H1 (cell line): ENCODE measurements at regions not wholly inside any gene's neighbourhood (a gene's known extent, or its start where the extent isn't known, plus 50 kb on each side); places are given as distances from the start of the nearest gene placed in this dataset.

Source experiments
- CTCF ChIA-PET: fragments of 300-600 bp; sonication (Branson Sonifier 250); formaldehyde crosslinking; loops from one replicate; lab custom pipeline; 2021; ENCODE audit not compliant: partially characterized antibody; lab: Charles Lee
- POLR2A ChIA-PET: fragments of 300-600 bp; sonication (Branson Sonifier 250); formaldehyde crosslinking; loops from one replicate; lab custom pipeline; 2021; ENCODE audit warnings: inconsistent platforms; ENCODE audit not compliant: partially characterized antibody; lab: Charles Lee
- DNase-seq, 2 experiments: peaks; one replicate each; pipeline versions ENCODE4 v3.0.0 to v3.0.0-alpha.2; 2010 to 2022; ENCODE audit warnings: low spot score in 2 of 2, low read depth in 1 of 2, mixed read lengths in 1 of 2
- FAIRE-seq: peaks from 2 replicates; lab custom pipeline; 2011; peaks lifted over from hg19 to GRCh38; lab: Jason Lieb, UNC
- H2AFZ ChIP-seq: 2 replicates; pipeline ENCODE4 v1.8.1; 2012; ENCODE audit warnings: low read length, inconsistent platforms
- H2AK5ac ChIP-seq: 2 replicates; pipeline ENCODE4 v1.6.1; 2013; ENCODE audit warnings: low read depth, low read length
- H2BK120ac ChIP-seq: replicated peaks from 2 replicates; pipeline ENCODE3; 2013; ENCODE audit warnings: low read depth, low read length, inconsistent platforms
- H2BK12ac ChIP-seq: 2 replicates; pipeline ENCODE4 v1.6.1; 2013; ENCODE audit warnings: low read depth, low read length
- H2BK15ac ChIP-seq: 2 replicates; pipeline ENCODE4 v1.6.1; 2013; ENCODE audit warnings: low read length
- H2BK20ac ChIP-seq: 2 replicates; pipeline ENCODE4 v1.6.1; 2013; ENCODE audit warnings: low read length
- H2BK5ac ChIP-seq: 2 replicates; pipeline ENCODE4 v1.6.1; 2013; ENCODE audit warnings: low read depth, low read length
- H3K14ac ChIP-seq: 2 replicates; pipeline ENCODE4 v1.6.1; 2013; ENCODE audit warnings: inconsistent platforms; ENCODE audit not compliant: insufficient read length
- H3K18ac ChIP-seq: 2 replicates; pipeline ENCODE4 v1.6.1; 2013; ENCODE audit warnings: low read length; ENCODE audit errors: extremely low read depth
- H3K23ac ChIP-seq: 2 replicates; pipeline ENCODE4 v1.6.1; 2013; ENCODE audit warnings: inconsistent platforms; ENCODE audit not compliant: insufficient read length
- H3K23me2 ChIP-seq: 2 replicates; pipeline ENCODE4 v1.6.1; 2013; ENCODE audit warnings: low read depth, low read length
- H3K27ac ChIP-seq: 2 replicates; pipeline ENCODE4 v1.6.1; 2011; ENCODE audit warnings: low read depth, low read length, inconsistent platforms
- H3K27me3 ChIP-seq, 4 experiments: replicated peaks in 1 of 4; 1 replicate in 1 of 4; 2 replicates in 3 of 4; pipeline versions ENCODE4 v1.6.1 to v1.8.1; 2011 to 2013; ENCODE audit warnings: low read length in 3 of 4, mild to moderate bottlenecking in 3 of 4, inconsistent platforms in 2 of 4, mixed read lengths in 2 of 4, moderate library complexity in 1 of 4; ENCODE audit not compliant: control insufficient read depth in 3 of 4, insufficient read depth in 3 of 4; ENCODE audit errors: extremely low read depth in 1 of 4
- H3K36me3 ChIP-seq, 4 experiments: 2 replicates each; pipeline versions ENCODE4 v1.6.1 to v1.8.1; 2011 to 2013; ENCODE audit warnings: mild to moderate bottlenecking in 4 of 4, low read length in 3 of 4, moderate library complexity in 2 of 4, control low read depth in 1 of 4, inconsistent platforms in 1 of 4; ENCODE audit not compliant: insufficient read depth in 4 of 4, control insufficient read depth in 2 of 4
- H3K4ac ChIP-seq: replicated peaks from 2 replicates; pipeline ENCODE3; 2013; ENCODE audit warnings: low read length, low read depth, mixed read lengths, inconsistent platforms; ENCODE audit not compliant: insufficient read length
- H3K4me1 ChIP-seq, 4 experiments: replicated peaks in 1 of 4; 1 replicate in 1 of 4; 2 replicates in 3 of 4; pipeline versions ENCODE4 v1.6.1 to v1.8.1; 2011 to 2013; ENCODE audit warnings: low read length in 3 of 4, inconsistent platforms in 2 of 4, mixed read lengths in 1 of 4; ENCODE audit not compliant: insufficient read depth in 4 of 4, control insufficient read depth in 3 of 4
- H3K4me2 ChIP-seq, 2 experiments: 2 replicates each; pipeline versions ENCODE4 v1.6.1 to v1.8.1; 2011 to 2013; ENCODE audit warnings: low read depth in 2 of 2, low read length in 2 of 2, control low read depth in 1 of 2, inconsistent platforms in 1 of 2, mild to moderate bottlenecking in 1 of 2; ENCODE audit not compliant: insufficient read depth in 1 of 2
- H3K4me3 ChIP-seq, 4 experiments: fragments of 200-600, 300-600 bp in 1 of 4; sonication (generic), shearing (Covaris generic), sonication (Bioruptor Twin) in 1 of 4; 2 replicates each; pipeline versions ENCODE4 v1.5.1 to v1.8.1; 2011 to 2016; ENCODE audit warnings: low read length in 4 of 4, low read depth in 3 of 4, control low read depth in 2 of 4, inconsistent platforms in 2 of 4, mild to moderate bottlenecking in 2 of 4, mixed read lengths in 1 of 4, moderate library complexity in 1 of 4; ENCODE audit not compliant: insufficient read depth in 2 of 4; ENCODE audit errors: extremely low read depth in 1 of 4
- H3K56ac ChIP-seq: replicated peaks from 2 replicates; pipeline ENCODE3; 2013; ENCODE audit warnings: low read depth, mild to moderate bottlenecking, mixed read lengths, low read length, inconsistent platforms; ENCODE audit not compliant: insufficient read length
- H3K79me1 ChIP-seq: 2 replicates; pipeline ENCODE4 v1.6.1; 2013; ENCODE audit warnings: low read depth, low read length, control low read depth
- H3K79me2 ChIP-seq, 2 experiments: 2 replicates each; pipeline versions ENCODE4 v1.6.1 to v1.8.1; 2012 to 2013; ENCODE audit warnings: low read length in 2 of 2, mild to moderate bottlenecking in 2 of 2, inconsistent platforms in 1 of 2; ENCODE audit not compliant: insufficient read depth in 2 of 2, control insufficient read depth in 1 of 2
- H3K9ac ChIP-seq, 4 experiments: replicated peaks in 1 of 4; 1 replicate in 1 of 4; 2 replicates in 3 of 4; pipeline versions ENCODE4 v1.6.1 to v1.8.1; 2011 to 2013; ENCODE audit warnings: low read depth in 3 of 4, low read length in 3 of 4, control low read depth in 2 of 4, mild to moderate bottlenecking in 2 of 4, moderate library complexity in 2 of 4, inconsistent platforms in 1 of 4; ENCODE audit errors: extremely low read depth in 1 of 4
- H3K9me3 ChIP-seq, 2 experiments: 2 replicates each; pipeline versions ENCODE4 v1.6.1 to v1.8.1; 2012 to 2013; ENCODE audit warnings: mild to moderate bottlenecking in 2 of 2, moderate library complexity in 2 of 2, control low read depth in 1 of 2, inconsistent platforms in 1 of 2, low read depth in 1 of 2, low read length in 1 of 2, mixed read lengths in 1 of 2; ENCODE audit not compliant: insufficient read depth in 2 of 2
- H4K20me1 ChIP-seq, 2 experiments: replicated peaks in 1 of 2; 2 replicates each; pipeline versions ENCODE3 to v1.8.1; 2011 to 2013; ENCODE audit warnings: inconsistent platforms in 2 of 2, low read length in 2 of 2, mild to moderate bottlenecking in 1 of 2; ENCODE audit not compliant: insufficient read depth in 2 of 2, control insufficient read depth in 1 of 2
- H4K5ac ChIP-seq: 2 replicates; pipeline ENCODE4 v1.6.1; 2013; ENCODE audit warnings: low read length, low read depth, mixed read lengths, inconsistent platforms; ENCODE audit not compliant: insufficient read length
- H4K8ac ChIP-seq: 2 replicates; pipeline ENCODE4 v1.8.0; 2013; ENCODE audit warnings: mild to moderate bottlenecking, moderate library complexity, low read length, inconsistent platforms; ENCODE audit not compliant: insufficient read depth; ENCODE audit errors: extremely low read depth
- H4K91ac ChIP-seq: replicated peaks from 2 replicates; pipeline ENCODE3; 2013; ENCODE audit warnings: low read length, mixed read lengths, inconsistent platforms; ENCODE audit not compliant: insufficient read length
- CBX8 ChIP-seq: fragments of 300-800, 300-1000 bp; sonication (generic); IDR thresholded peaks from 2 replicates; pipeline ENCODE4 v1.7.1; 2016; ENCODE audit warnings: low read depth, low read length, borderline replicate concordance
- CTCF ChIP-seq, 3 experiments: IDR thresholded peaks; 1 replicate in 2 of 3; 2 replicates in 1 of 3; pipeline versions ENCODE4 v1.5.1 to v1.6.1; 2011; ENCODE audit warnings: low read length in 3 of 3, mild to moderate bottlenecking in 3 of 3, inconsistent platforms in 2 of 3, low read depth in 1 of 3, moderate library complexity in 1 of 3; ENCODE audit not compliant: insufficient read depth in 1 of 3; ENCODE audit errors: control extremely low read depth in 1 of 3
- SAP30 ChIP-seq: fragments of 300-600 bp; sonication (generic); IDR thresholded peaks from 2 replicates; pipeline ENCODE4 v1.7.1; 2012; ENCODE audit warnings: low read length, moderate library complexity, mild to moderate bottlenecking, inconsistent platforms; ENCODE audit not compliant: insufficient read depth, insufficient replicate concordance
- TAF1 ChIP-seq: IDR thresholded peaks from 2 replicates; pipeline ENCODE4 v1.6.1; 2011; ENCODE audit warnings: mild to moderate bottlenecking, low read depth, low read length
- WGBS, 2 experiments: shearing (Covaris generic) in 1 of 2; methylation state at CpG; one replicate each; pipeline versions ENCODE4 v1.1.6 to v1.1.7; 2013 to 2015; ENCODE audit warnings: low lambda C conversion rate in 2 of 2, mixed read lengths in 2 of 2, inconsistent platforms in 1 of 2, low coverage in 1 of 2, missing lambda C conversion rate in 1 of 2; ENCODE audit not compliant: insufficient replicate concordance in 2 of 2, insufficient coverage in 1 of 2, insufficient read length in 1 of 2; ENCODE audit errors: extremely low coverage in 1 of 2, missing lambda C conversion rate in 1 of 2; 5-methylcytosine and 5-hydroxymethylcytosine counted together

DNA sequence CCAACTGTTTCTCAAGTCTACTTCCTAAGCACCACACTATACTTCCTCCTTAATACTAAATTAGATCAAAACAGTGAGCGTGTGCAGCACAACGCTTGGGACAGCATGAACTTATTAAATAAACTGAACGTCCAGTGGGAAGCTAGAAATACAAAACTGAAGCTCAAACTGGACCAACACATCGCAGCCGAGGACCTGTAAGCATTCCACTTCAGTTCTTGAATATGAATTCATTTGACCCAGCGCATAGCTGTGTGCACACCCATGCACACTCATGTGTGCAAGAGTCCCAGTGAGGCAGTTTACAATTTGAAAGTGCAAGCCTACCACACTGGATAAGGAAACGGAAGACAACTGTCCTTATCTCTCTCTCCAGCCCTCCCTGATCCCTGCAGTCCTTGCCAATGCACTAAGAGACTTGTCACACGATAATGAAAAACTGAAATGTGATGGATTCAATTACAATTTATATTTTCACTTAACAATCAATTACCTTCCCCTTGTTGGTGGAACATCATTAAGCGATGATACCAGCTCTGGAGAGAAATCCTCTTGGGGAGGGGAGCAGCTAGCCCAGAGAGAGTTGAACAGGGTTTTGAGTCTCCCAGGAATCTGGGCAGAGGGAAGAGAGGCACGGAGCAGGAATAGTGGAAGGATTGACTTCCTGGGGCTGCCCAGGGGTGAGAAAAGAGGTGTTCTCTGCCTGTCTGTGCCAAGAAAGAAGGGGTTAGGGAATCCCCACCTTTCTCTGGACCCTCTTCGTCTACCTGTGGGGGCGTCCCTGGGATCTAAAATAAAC is 186.5 kb upstream of the KLHL29 start:
- H3K4me2 ChIP-seq, result no peak overlapping the region
- ChIA-PET POLR2A (interaction anchor here (0.6 kb wide), 1 partner anchor 36 kb away, joined by 4 read pairs; no protein-coding TSS in a partner anchor), CTCF (interaction anchor here (0.6 to 3.6 kb wide), 23 partner anchors 10 to 414 kb away, joined by 3 to 25 read pairs (median 3); no protein-coding TSS in a partner anchor)
- H3K14ac ChIP-seq, result no peak overlapping the region
- no peak overlapping the region for H3K9ac ChIP-seq
- no peak overlapping the region for H4K8ac ChIP-seq
- no peak overlapping the region for H3K27ac ChIP-seq
- no peaks in the 10 kb centered on the region for H3K36me3 ChIP-seq
- no peak overlapping the region for H2BK15ac ChIP-seq
- no peak overlapping the region for H3K23ac ChIP-seq
- H3K56ac ChIP-seq, result no peak overlapping the region
- no peak overlapping the region for H2AK5ac ChIP-seq
- no peak overlapping the region for H4K5ac ChIP-seq
- no peak overlapping the region for H3K4me3 ChIP-seq
- no peak for FAIRE-seq
- 90% methylated on average over 12 of the region's 12 CpGs; no CpG with 5 or more reads in 1 of the 2 experiments for WGBS, 2 experiments
- no peak overlapping the region for H4K91ac ChIP-seq
- no peak overlapping the region for H2BK12ac ChIP-seq
- H3K23me2 ChIP-seq, result peaks cover 4% of the 10 kb centered on the region; the same call in 1 of the 2 replicates
- H3K18ac ChIP-seq, result no peak overlapping the region; the same call in 1 of the 2 replicates
- H3K79me2 ChIP-seq, result no peaks in the 10 kb centered on the region
- no peak for DNase-seq
- no peak overlapping the region for H2BK120ac ChIP-seq
- no peak overlapping the region for H2BK5ac ChIP-seq
- no peak overlapping the region for H3K4ac ChIP-seq
- no peak overlapping the region for H2AFZ ChIP-seq
- H3K4me1 ChIP-seq, result no peaks in the 10 kb centered on the region
- no peaks in the 10 kb centered on the region for H4K20me1 ChIP-seq
- no peak overlapping the region for H2BK20ac ChIP-seq
- peaks cover 0 to 8% of the 10 kb centered on the region in 2 experiments; a peak in 2 of 4 replicates for H3K9me3 ChIP-seq
- no peaks in the 10 kb centered on the region for H3K79me1 ChIP-seq
- no peaks in the 10 kb centered on the region for H3K27me3 ChIP-seq
- TF ChIP-seq TAF1, result no peak
- TF ChIP-seq CBX8, result no peak
- TF ChIP-seq SAP30, result no peak
- TF ChIP-seq CTCF (IDR thresholded peaks at IDR 0.05; ENCODE audit: control extremely low read depth in 1 of 3, insufficient read depth in 1 of 3, low read depth in 1 of 3, low read length in 3 of 3), result no peak
